CD4-positive, alpha-beta T cell treated with Interleukin-15 for 1 hour (primary cell): ENCODE measurements at regions not wholly inside any gene's neighbourhood (a gene's known extent, or its start where the extent isn't known, plus 50 kb on each side); places are given as distances from the start of the nearest gene placed in this dataset.
A peak's percentile ranks its signal among the peaks of the same experiment; 100 is the strongest.
"Not testable (repeated sequence)": the region's sequence is repeated elsewhere in the genome, so short reads cannot be mapped to it uniquely, and the experiment has no call there.

Experiments
- DNase-seq: peaks from one replicate; pipeline ENCODE4 v3.0.0-alpha.2; 2020

DNA sequence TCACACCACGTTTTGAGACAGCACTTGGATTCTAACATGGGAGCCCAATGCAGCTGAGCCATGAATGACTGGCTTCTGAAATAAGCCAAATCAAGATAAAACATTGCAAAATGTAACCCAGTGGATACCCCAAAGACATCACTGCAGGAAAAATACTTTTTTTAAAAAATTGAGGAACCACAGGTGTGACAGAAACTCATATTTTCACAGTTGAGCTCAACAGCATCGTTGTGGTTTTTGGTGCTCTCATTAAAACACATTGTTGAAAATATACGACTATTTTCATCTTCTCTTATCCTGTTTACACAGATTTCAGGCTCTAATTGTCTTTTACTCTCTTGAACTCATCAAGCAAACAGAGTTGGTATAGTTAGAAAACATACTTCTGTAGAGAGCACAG lies 429.3 kb upstream of the VRK2 start:
- no peak for DNase-seq

DNA sequence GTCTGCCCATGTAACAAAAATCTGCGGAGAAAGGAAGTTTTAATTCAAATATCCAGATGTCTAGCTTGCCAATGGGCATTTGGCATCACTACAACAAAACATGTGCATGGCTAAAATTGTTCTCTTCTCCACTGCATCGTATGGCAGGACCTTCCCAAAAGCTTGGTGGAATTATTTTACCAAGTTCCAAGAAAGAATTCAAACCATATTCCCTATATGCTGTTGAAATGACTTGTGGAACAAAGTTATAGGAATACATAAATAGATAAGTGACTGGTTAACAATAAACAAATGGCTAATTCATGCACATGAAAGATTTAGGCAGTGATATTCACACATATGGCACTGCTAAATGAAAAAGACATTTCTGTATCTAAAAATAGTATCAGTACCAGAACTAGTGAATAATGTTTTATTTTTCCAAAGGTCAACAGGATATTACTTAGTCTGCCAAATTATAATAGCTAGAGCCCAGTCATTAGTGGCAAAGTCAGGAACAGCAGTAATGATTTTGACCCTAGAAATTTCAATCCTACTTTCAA lies 425.4 kb upstream of the VRK2 start:
- no peak for DNase-seq

DNA sequence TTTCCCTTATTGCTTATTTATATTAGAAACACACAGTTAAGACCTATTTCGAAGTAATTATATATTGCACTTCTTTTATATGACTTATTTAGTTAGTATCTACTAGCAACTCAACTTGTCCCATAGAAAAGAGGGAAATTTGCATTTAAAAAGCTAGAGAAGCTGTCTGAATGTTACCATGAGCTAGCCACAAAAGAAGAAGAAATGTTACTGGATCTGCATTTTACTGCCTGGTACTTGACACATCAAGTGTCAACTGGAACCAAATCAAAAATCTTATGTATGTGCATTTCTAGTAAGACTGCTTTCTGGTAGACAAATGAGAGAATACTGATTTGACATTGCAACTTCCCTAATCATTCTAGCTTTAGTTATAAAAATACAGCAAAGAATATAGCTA lies 424.6 kb upstream of the VRK2 start:
- DNase-seq = no peak

DNA sequence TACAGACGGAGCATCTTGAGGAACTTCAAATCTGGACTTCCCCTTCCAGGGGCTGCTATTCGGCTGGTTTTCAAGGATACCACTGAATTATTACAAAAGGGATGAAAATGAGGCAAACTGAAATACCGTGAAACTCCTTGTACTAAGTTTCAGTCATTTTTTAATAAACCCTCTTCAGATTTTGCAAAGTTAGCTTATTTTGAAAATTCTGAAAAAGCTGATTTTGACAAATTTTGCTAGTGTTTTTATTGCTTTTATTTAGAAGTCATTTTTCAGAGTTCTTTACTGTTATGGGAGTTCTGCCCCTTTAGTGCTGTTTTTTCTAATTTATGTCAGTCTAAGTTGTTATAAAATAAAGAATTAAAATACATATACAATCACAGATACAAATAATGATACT lies 390.4 kb upstream of the VRK2 start:
- no peak for DNase-seq

DNA sequence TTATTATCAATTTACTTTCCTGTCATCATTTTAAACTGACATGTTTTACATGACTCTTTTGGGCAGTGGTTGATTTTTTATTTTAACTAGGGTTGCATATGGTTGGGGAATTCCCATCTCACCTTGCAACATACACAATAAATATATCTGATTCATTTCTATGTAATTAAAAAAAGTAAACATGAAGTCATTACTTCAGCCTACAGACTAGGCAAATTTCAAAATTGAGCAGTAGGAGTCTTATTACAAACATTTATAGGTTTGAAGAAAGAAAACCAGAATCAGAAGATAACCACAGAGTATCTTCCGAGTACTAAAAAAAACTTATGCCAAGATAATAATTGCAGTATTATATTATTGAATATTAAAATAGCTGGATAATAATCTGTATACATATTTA lies 377.0 kb upstream of the VRK2 start:
- DNase-seq = no peak

DNA sequence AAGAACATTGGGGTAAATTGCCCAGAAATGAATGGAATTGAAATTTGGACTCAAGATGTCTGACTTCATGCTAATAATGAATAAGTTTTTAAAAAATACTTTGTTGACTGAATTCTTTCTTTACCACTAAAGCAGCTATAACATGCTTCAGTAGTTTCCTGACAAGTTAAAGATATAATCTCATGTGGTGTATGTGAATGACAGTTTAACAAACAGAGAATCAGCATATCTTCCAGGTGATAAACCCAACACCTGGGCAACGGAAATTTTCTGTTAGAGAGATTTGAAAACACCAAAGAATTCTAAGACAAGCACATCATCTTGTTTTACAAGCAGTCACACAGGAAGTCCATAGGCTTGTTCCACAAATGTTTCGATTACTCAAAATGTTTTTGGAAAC lies 372.6 kb upstream of the VRK2 start:
- no peak for DNase-seq

DNA sequence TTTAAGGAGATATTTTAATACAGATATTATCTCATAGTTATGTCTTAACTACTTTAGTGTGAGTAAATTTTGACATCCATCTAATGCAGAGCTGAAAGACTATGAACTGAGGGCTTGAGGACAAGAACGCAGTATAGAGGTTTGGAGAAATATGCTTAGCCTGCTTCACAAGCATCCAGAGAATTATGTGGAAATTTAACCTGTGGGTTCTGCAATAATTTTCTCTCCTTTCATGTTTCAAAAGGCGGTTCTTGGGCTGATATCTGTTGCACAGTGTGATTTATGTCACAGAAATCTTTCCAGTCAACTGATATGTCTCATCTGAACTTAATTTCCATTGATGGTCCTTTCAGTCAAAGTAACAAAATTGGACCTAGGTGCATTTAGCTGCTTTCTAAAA lies 371.9 kb upstream of the VRK2 start:
- no peak for DNase-seq

DNA sequence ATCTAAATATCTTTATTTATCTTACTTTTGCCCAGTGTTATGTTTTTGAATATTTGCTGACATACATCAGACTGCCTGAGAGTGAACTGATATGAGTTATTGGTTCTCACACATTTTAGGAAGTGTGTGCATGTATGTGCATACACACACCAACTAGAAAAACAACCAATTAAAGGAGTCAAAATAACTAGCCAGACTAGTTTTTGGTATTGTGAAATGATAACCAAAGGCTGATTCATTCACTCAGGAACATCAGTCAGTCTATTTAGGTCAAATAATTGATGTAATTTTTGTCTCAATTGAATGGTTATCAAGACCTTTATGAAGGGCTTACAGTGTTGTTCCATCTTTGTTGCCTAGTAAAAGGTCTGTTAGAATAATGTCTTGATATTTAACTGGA lies 369.3 kb upstream of the VRK2 start:
- no peak for DNase-seq

DNA sequence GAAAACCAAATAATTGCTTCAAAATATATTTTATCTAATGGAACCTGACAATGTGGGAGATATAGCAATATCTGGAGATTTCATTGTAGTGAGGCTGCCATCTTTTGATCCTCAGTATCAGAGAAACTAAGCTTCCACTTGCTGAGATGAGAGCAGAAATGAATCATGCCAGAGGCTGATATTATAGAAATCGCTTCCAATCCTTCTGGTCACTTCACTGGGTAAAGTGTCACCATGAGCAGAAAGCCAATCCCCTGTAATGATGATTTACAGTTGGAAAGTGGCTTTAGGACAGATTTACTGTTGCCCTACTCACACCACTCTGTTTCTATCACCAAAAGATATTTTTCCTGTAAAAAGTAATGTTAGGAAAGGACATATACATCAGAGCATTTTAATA lies 365.0 kb upstream of the VRK2 start:
- no peak for DNase-seq

DNA sequence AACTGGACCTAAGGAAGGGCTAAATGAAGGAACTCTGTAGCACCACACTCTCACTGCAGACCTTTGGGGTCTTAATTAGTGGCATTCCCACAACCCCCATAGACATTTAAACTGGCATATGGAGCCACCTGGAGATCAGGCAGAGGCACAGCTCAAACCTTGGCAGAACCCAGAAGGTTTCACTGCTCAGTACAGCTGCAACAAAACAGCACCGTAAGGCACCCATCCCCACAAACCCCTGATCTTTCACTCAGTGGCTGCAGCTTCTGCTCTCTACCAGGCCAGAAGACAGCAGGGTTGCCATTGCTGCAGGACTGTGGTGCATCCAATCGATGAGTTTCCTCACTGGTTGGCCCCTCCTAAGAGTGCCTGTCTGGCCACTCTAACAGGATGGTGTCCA lies 361.6 kb upstream of the VRK2 start:
- no peak for DNase-seq

DNA sequence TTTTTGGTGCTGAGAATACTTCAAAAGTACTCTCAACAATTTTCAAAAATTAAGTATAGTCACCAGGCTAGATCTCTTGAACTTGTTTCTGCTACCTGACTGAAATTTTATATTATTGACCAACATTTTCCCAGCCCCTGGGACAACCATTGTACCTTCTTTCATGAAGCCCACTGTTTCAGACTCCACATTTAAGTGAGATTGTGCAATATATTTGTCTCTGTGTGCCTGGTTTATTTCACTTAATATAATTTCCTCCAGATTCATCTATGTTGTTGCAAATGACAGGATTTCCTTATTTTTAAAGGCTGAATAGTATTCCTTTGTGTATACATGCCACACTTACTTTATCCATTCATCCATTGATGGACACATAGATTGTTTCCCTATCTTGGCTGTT lies 354.2 kb upstream of the VRK2 start:
- no peak for DNase-seq

DNA sequence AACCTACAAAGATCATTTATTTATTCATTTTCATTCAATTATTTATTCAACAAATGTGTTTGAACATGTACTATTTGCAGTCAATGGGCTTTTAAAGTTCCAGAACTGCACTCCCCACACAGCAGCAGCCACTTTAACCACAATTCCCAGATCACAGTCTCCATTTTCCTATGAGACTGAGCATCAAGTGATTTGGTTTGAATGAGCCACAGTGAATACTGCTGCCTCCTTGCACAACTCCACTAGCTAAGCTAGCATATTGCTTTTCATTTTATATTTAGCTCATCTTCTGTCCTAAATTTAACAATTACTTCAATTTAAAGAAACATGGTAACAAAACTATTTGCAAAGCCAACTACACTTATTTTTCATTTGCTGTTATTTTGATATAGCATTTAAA lies 353.4 kb upstream of the VRK2 start:
- DNase-seq = no peak

DNA sequence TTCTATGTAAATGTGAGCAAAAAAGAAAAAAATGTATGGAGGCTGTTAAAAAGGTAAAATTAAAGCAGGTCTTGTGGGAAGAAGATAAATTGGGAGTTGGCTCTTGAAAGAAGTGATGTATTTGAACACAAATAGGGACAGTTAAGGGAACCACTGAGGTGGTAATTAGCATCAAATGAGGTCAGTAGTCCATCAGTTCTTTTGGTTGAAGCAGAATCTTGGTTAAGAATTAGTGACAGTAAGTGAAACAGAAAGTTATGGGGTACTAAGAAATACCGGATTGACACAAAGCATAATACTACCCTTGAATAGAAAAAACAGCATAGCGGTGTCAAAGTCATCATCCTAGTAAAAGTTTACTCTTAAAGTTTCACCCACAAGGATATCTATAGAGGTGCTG lies 352.6 kb upstream of the VRK2 start:
- no peak for DNase-seq

DNA sequence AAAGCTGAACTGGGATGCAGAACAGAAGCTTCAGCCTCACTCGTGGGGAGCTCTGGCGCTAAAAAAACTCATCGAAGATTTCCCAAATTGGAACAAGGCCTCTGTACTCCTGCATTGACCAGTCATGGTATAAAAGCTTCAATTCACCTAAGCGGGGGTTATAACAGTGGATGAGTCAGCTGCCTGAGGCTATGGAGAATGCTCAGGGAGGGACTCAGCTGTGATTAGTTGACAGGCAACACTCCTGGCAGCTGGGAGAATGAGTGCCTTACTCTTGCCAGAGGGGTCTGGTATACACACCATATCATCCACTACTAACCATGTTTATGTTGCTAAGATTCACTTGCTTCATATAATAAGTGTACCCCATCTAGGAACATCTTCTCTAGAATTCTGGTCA lies 350.6 kb upstream of the VRK2 start:
- no peak for DNase-seq

DNA sequence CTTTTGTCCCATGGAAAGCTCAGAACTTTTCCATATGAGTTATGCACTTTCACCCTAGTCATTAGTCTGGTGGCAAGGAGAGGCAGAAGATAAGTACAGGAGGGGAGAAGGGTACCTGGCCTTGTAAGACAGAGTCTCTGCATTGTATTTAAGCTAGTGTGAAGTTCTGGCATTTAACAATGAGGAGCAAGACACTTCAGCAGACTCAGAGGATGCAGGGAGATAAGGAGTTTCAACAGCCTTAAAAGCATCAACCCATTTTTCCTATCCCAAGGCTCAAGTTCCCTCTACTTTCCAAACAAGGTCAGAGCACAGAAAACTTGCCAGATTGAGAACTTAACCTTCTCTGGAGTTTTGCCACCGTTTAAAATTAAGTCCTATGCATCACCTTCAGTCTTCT lies 348.2 kb upstream of the VRK2 start:
- no peak for DNase-seq

DNA sequence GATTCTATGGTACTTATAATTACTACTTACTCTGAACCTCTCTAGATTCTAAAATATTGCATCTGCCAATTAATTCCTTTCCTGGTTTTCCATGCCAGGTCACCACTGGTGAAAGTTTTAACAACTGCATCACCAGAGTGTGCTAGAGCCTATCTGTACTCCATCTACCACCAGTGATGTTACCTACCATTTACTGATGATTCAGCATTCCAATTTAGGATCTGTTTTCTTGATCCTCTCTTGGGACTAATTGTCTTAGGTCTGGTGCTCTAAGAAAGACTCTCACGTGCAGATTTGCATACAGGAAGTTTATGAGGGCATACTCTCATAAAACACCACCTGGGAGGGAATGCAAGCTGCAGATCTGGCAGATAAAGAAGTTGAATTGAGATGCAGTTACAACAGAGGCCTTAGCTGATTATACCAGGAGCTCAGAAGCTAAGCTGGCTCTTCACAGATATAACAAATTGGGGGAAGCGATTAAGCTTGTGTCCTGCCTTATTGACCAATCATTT lies 347.6 kb upstream of the VRK2 start:
- no peak for DNase-seq

DNA sequence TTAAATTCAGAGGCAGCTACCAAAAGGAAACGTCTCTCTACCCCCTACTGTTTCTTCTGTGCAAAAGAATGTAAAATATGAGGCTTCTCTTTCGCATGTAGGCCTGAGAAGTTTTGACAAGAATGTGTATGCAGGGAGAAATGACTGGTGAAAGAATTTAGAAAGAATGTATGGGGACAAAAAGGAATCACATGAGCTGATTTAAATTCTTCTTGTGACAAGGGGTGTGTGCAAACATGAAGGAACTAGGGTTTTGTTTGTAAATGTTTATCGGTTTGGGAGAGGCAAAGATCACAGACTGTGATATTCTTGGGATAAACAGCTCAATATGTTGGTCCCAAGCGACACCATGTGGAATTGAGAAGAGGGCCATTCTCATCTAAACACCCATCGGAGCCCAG lies 345.2 kb upstream of the VRK2 start:
- DNase-seq = no peak

DNA sequence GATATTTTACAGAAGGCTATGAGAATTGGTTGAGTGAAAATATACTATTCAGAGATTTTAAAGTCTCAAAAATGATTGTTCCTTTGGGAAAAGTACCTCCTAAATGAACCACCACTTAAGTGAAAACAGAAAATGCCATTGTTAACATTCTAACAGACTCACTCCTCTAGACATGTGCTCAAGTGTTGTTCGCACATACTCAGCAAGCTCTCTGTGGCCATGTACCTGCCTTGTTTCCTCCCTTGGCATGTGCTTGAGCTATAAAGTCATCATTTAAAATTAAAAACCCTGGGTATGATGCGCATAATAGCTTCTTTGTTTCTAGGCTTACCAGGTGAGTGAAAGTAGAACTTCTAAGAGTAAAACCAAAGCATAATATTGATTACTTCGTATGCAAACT lies 343.2 kb upstream of the VRK2 start:
- DNase-seq = no peak

DNA sequence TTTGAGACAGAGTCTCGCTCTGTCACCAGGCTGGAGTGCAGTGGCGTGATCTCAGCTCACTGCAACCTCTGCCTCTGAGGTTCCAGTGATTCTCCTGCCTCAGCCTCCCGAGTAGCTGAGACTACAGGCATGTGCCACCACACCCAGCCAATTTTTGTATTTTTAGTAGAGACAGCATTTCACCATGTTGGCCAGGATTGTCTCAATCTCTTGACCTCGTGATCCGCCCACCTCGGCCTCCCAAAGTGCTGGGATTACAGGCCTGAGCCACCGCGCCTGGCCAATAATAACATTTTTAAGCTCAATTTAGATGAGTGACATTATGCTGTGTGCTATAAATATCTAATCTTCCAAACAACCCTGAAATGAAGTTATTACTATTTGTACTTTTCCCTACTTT lies 338.8 kb upstream of the VRK2 start:
- not testable (repeated sequence) for DNase-seq

DNA sequence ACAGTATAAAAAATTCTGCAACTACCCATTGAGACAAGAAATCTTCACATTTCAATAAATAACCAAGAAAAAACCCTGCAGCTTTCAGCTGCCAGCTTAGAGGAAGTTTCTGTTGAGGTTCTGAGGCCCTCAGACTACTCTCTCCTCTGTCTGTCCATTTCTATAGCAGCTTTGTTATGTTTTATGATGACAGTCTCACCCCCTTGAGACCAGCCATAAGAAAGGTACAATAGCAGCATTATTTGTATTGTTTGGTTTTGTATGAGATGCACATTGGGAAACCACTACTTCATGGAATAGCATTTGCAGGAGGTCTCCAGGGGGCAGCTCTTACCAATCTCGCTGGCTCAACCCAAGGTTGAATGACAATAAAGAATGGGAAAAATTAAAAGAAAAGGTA lies 334.6 kb upstream of the VRK2 start:
- DNase-seq = no peak

DNA sequence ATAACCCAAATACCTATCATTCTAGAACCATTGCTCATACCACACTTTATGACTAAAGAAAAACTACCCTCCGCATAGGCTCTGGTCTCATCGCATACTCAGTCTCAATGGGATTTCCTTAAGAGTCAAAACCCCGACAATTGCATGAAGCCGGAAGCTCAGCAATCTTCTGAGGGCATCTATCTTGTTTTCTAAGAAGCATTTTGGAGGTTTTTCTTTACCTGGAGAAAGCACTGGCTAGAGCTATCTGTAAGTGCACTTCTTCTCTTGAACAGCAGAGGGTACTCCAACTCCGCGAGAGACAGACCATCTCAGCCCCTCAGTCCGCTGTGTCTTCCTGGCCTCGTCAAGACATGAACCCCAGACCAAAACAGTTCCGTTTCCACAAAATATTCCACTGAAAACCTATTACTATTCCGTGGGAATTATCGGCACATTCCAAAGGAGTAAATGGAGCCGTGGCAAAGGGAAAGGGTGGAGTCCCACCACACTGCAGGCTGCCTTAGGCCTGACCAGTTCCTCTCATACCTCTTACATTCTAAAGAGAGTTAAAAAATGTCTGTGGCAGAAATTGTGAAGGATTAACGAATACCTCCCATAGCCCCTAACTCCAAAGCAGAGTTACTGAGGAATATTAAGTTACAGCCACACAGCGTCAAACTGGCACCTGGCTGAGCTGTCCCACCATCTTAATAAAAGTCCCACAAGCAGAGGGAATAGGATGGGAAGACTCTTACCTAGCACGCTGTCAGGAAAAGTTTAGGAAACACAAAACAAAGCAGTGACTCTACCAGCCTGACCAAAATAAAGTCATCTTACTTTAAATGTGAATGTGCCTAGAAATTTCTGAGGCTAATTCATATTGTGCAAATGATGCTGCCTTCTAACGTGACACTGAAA lies 325.6 kb upstream of the VRK2 start:
- DNase-seq = peak; percentile 18

DNA sequence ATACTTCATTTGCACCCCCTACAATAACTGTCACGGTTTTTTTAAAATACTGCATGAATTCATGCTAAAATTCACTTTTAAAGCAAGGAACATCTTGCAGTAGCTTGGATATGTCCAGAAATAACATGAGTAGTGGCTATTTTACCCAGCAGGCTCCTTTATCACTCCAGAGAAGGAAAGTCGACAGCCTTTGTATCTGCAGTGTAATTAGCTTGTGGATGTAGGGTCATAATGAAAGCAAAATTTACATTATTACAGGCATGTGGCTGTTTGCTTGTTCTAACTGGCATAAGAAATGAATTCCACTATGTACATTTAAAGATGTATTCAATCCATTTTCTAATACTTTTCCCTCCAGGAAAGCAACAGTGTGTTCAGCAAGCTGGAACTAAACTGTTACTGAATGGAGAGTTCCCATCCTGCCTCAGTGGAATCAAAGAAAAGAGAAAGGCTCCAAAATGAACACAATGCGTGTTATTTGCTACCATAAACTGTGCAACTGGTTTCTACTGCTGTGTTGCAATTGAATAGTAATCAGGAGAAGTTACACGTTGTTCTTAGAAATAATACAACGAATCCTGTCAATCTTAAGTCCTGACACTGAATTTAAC lies 321.2 kb upstream of the VRK2 start:
- DNase-seq = no peak

DNA sequence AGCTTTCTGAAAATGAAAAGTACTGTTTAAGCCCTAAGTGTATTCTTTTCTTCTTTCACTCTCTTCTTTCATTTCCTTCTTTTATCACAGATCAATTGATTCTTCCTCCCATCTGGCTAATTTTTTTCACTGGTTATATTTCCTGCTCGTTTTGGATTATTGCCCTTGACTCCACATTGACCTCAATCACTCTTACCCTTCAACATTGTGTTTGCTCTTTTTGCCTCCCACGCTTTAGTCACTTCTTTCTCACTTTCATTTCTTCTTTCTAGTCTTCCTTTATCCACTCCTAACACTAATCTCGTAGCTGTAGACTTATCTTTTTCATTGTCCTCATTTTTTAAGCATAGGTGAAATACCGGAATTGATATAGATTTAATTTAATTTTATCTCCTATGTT lies 320.3 kb upstream of the VRK2 start:
- DNase-seq = no peak

DNA sequence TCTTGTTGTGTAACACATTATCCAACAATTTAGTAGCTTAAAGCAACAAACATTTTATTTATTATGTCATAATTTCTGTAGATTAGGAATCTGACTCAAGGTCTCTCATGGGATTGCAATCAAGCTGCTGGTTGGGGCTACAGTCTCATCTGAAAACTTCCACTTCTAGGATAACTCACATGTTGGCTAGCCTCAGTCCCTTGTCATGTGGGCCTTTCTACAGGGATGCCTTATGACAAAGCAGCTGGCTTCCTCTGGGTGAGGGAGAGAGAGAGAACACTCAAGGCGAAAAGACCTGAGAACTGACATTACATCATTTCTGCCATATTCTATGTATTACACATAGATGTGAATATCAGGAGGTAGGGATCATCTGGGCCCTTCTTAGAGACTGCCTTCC lies 317.9 kb upstream of the VRK2 start:
- no peak for DNase-seq
